Naive thymus-derived CD4-positive, alpha-beta T cell (primary cell): ENCODE measurements at regions not wholly inside any gene's neighbourhood (a gene's known extent, or its start where the extent isn't known, plus 50 kb on each side); places are given as distances from the start of the nearest gene placed in this dataset.

Experiments used
- ATAC-seq: fragments of 150-1000 bp; cut with Tn5 transposase; 2 replicates; pipeline ENCODE4 v1.10.0; 2021; ENCODE audit warnings: mild to moderate bottlenecking, moderate library complexity
- CTCF ChIA-PET: fragments of 350-600 bp; sonication (Branson Sonifier 250); formaldehyde crosslinking; loops from one replicate; lab custom pipeline; 2021; ENCODE audit warnings: antibody characterized with exemption; lab: Charles Lee
- POLR2A ChIA-PET: fragments of 350-600 bp; sonication (Branson Sonifier 250); formaldehyde crosslinking; loops from one replicate; lab custom pipeline; 2021; ENCODE audit warnings: antibody characterized with exemption, inconsistent platforms; lab: Charles Lee
- DNase-seq, 9 donors: peaks; one replicate each; pipeline versions ENCODE4 v3.0.0 to v3.0.0-alpha.2; 2020 to 2022; ENCODE audit warnings: mixed read lengths in 1 of 9
- H3K27ac ChIP-seq: one replicate; pipeline ENCODE4 v1.7.0; 2013; ENCODE audit warnings: mild to moderate bottlenecking, low read depth, low read length, moderate library complexity
- H3K27me3 ChIP-seq, 2 donors: one replicate each; pipeline ENCODE4 v1.7.0; 2013; ENCODE audit warnings: low read length in 2 of 2, mild to moderate bottlenecking in 2 of 2, moderate library complexity in 2 of 2; ENCODE audit not compliant: control insufficient read depth in 2 of 2, insufficient read depth in 2 of 2
- H3K36me3 ChIP-seq, 3 experiments: 1 replicate in 2 of 3; 2 replicates in 1 of 3; pipeline ENCODE4 v1.7.0; 2013; ENCODE audit warnings: low read length in 3 of 3, mild to moderate bottlenecking in 3 of 3, moderate library complexity in 1 of 3; ENCODE audit not compliant: insufficient read depth in 3 of 3, control insufficient read depth in 2 of 3
- H3K4me1 ChIP-seq, 2 donors: one replicate each; pipeline ENCODE4 v1.7.0; 2013; ENCODE audit warnings: low read length in 2 of 2, mild to moderate bottlenecking in 2 of 2, moderate library complexity in 1 of 2; ENCODE audit not compliant: control insufficient read depth in 2 of 2, insufficient read depth in 2 of 2
- H3K4me3 ChIP-seq: 2 replicates; pipeline ENCODE4 v1.7.0; 2013; ENCODE audit warnings: mild to moderate bottlenecking, low read length
- H3K9me3 ChIP-seq, 3 experiments: 1 replicate in 2 of 3; 2 replicates in 1 of 3; pipeline ENCODE4 v1.7.0; 2013; ENCODE audit warnings: low read length in 3 of 3; ENCODE audit not compliant: control insufficient read depth in 2 of 3
- H3K27ac Mint-ChIP-seq, 9 donors: one replicate each; pipeline ENCODE4 v1.8.0; 2020 to 2022; ENCODE audit warnings: mixed read lengths in 9 of 9, mild to moderate bottlenecking in 8 of 9, moderate library complexity in 5 of 9, inconsistent platforms in 2 of 9
- H3K27me3 Mint-ChIP-seq, 5 donors: one replicate each; pipeline ENCODE4 v1.8.0; 2021 to 2022; ENCODE audit warnings: mixed read lengths in 5 of 5, mild to moderate bottlenecking in 1 of 5
- H3K36me3 Mint-ChIP-seq, 5 donors: one replicate each; pipeline ENCODE4 v1.8.0; 2020 to 2022; ENCODE audit warnings: mixed read lengths in 5 of 5, mild to moderate bottlenecking in 3 of 5, inconsistent platforms in 1 of 5
- H3K4me1 Mint-ChIP-seq, 7 donors: one replicate each; pipeline ENCODE4 v1.8.0; 2020 to 2022; ENCODE audit warnings: mixed read lengths in 7 of 7, mild to moderate bottlenecking in 3 of 7, inconsistent platforms in 1 of 7
- H3K4me3 Mint-ChIP-seq, 10 donors: one replicate each; pipeline ENCODE4 v1.8.0; 2020 to 2022; ENCODE audit warnings: mild to moderate bottlenecking in 10 of 10, mixed read lengths in 10 of 10, moderate library complexity in 6 of 10, inconsistent platforms in 2 of 10
- H3K9me3 Mint-ChIP-seq, 11 donors: one replicate each; pipeline ENCODE4 v1.8.0; 2020 to 2022; ENCODE audit warnings: mixed read lengths in 11 of 11, mild to moderate bottlenecking in 4 of 11, inconsistent platforms in 1 of 11, moderate library complexity in 1 of 11
- intact Hi-C, 2 donors: fragments of 100-400 bp; cut with micrococcal nuclease; formaldehyde crosslinking; loops; one replicate each; pipeline ENCODE4 v1.15.1; 2023

DNA sequence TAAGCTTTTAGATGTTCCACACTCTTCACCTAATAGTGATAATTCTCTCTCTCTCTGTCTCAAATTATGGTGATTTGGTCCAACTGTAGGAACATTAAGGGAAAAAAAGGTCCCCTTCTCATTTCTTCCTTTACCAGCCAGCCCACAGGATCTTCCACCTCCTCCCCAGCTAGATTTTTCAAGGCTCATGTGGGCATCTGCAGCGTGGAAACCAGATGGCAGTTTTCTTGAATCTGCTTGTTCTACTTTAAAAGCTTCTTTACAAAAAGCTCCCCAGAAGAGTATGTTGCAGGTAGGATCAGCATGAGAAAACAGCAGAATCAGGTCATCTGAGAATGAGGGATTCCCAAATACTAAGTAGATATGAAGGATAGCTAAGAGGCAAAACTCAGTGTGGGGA lies 208.6 kb upstream of the PFN2 start:
- Mint-ChIP-seq H3K36me3 (no peaks in the 10 kb centered on the region), H3K4me1 (no peaks in the 10 kb centered on the region), H3K27me3 (peaks cover 0 to 31% (median 14%) of the 10 kb centered on the region in 5 donors), H3K4me3 (no peak overlapping the region), H3K9me3 (no peaks in the 10 kb centered on the region), H3K27ac (no peak overlapping the region)
- H3K27ac ChIP-seq = no peak overlapping the region
- peaks cover 0 to 2% of the 10 kb centered on the region in 2 donors for H3K4me1 ChIP-seq
- intact Hi-C loops = no loop called here
- H3K9me3 ChIP-seq = no peaks in the 10 kb centered on the region
- ATAC-seq = no peak
- CTCF ChIA-PET = no interaction called here
- no peak for DNase-seq
- H3K4me3 ChIP-seq = no peak overlapping the region
- POLR2A ChIA-PET = no interaction called here
- H3K36me3 ChIP-seq = no peaks in the 10 kb centered on the region
- no peaks in the 10 kb centered on the region for H3K27me3 ChIP-seq

DNA sequence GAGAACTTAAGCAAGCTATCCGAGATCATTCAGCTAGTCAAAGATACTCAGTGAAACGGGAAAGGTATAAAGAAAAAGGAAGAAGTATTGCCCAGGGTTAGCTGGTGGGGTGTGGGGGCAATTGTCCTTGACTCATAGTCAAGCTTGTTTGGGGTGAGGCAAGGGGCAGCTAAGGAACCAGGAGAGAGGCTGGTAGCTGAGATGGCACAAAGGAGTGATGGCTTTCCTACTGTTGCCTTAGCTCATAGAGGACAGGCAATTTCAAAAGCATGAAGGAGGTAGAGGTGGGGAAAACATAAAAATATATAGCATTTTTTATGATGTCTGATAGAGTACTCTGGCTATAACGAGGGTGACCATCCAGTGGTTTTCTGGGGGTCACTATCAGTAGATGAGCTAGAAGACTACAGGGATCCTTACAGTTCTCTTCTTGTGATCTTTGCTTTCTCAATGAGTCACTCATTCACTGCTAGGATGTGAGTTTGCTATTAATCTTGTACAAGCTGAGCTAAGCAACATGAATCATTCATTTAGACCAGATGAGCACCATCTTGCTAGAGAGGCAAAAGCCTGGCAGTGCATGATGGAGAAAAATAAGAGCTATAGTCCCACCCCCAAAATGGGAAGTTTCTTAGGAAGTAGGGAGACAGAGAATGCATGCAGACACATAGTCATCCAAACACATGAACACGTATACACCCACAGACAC lies 207.1 kb upstream of the PFN2 start:
- no peak for ATAC-seq
- CTCF ChIA-PET = no interaction called here
- Mint-ChIP-seq H3K4me3 (no peak overlapping the region), H3K4me1 (no peaks in the 10 kb centered on the region), H3K27me3 (peaks cover 0 to 31% (median 14%) of the 10 kb centered on the region in 5 donors), H3K27ac (no peak overlapping the region), H3K36me3 (no peaks in the 10 kb centered on the region), H3K9me3 (no peaks in the 10 kb centered on the region)
- H3K27me3 ChIP-seq = no peaks in the 10 kb centered on the region
- H3K27ac ChIP-seq = no peak overlapping the region
- no peaks in the 10 kb centered on the region for H3K4me1 ChIP-seq
- no peaks in the 10 kb centered on the region for H3K36me3 ChIP-seq
- no peaks in the 10 kb centered on the region for H3K9me3 ChIP-seq
- H3K4me3 ChIP-seq = no peak overlapping the region
- no peak for DNase-seq
- POLR2A ChIA-PET = no interaction called here
- intact Hi-C loops = no loop called here

DNA sequence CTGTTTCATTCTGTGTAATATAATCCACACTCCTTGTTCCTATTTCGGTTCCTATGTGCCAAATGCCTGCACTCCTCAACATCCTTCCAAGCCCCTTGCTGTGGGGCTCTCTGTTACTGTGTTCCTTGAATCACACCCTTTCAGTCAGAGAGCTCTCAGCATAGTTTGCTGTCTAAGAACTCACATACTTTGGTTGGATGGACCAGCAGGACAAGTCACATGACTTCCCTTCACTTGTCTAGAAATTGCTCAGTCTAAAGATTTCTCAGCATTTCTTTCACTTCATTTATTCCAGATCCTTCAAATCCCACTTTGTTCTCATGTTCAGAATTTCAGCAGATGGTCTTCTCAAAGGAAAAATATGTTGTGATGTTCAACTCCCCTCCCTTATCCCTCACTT lies 203.5 kb upstream of the PFN2 start:
- H3K4me3 Mint-ChIP-seq = no peak overlapping the region
- intact Hi-C loops = no loop called here
- Histone ChIP-seq H3K27me3 (no peaks in the 10 kb centered on the region), H3K9me3 (no peaks in the 10 kb centered on the region), H3K4me1 (no peaks in the 10 kb centered on the region), H3K27ac (no peak overlapping the region), H3K36me3 (no peaks in the 10 kb centered on the region), H3K4me3 (no peak overlapping the region)
- ATAC-seq (no peak), DNase-seq (no peak)
- H3K27ac Mint-ChIP-seq = no peak overlapping the region
- POLR2A ChIA-PET = no interaction called here
- no peaks in the 10 kb centered on the region for H3K9me3 Mint-ChIP-seq
- no peaks in the 10 kb centered on the region for H3K36me3 Mint-ChIP-seq
- CTCF ChIA-PET = no interaction called here
- H3K27me3 Mint-ChIP-seq = peaks cover 0 to 23% (median 11%) of the 10 kb centered on the region in 5 donors
- no peaks in the 10 kb centered on the region for H3K4me1 Mint-ChIP-seq

DNA sequence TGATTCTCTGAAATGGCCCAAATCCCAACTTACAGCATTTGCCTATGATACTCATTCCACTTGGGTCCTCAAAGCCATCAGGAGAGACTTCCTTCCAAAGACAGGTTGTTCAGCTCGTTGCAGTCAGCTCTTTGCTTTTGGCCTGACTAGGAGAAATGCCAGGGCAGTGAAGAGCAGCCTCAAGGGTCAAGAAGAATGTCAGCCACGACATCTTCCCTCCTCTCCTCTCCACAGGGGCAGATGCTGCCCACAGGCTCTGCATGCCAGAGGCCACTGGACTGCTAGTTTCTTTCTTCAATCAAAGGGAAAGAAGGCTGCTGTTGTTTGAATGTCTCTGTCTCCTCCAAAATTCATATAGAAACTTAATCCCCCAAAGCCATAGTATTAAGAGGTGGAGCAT lies 201.7 kb upstream of the PFN2 start:
- intact Hi-C loops = no loop called here
- DNase-seq = no peak
- no peak overlapping the region for H3K4me3 Mint-ChIP-seq
- ChIA-PET CTCF (no interaction called here), POLR2A (no interaction called here)
- Histone ChIP-seq H3K36me3 (no peaks in the 10 kb centered on the region), H3K9me3 (no peaks in the 10 kb centered on the region), H3K27me3 (no peaks in the 10 kb centered on the region), H3K4me1 (no peaks in the 10 kb centered on the region), H3K27ac (no peak overlapping the region), H3K4me3 (no peak overlapping the region)
- no peak for ATAC-seq
- H3K27ac Mint-ChIP-seq = no peak overlapping the region
- peaks cover 0 to 17% (median 8%) of the 10 kb centered on the region in 5 donors for H3K27me3 Mint-ChIP-seq
- no peaks in the 10 kb centered on the region for H3K4me1 Mint-ChIP-seq
- no peaks in the 10 kb centered on the region for H3K9me3 Mint-ChIP-seq
- H3K36me3 Mint-ChIP-seq = no peaks in the 10 kb centered on the region

DNA sequence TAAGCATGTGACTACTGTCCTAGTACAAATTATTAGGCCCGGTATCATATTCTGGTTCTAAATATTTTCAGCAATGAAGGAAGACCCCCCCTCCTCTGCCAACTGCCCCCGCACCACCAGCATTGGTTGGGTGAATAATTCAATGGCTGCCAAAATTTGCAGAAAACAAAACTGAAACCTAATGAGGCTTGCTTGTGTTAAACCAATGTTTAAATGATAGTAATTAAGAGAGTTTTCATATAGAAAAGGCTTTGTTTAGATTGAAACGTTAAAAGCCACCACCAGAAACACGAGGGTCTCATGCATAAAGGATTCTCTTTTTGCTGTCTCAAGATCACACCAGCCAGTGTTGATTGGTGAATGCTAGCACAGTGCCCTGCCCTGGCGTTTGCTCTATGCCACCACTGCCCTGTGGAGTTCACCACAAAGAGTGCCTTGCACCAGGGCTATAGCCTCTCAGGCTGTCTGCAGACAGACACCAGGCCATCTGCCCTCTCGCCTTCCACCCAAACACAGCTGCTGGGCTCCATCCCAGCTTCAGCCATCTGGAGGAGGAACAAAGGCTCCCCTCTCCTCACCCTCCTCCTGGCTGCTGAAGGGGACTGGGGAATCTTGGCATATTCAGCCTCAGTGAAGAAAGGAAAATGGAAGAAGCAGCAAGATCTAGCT lies 200.3 kb upstream of the PFN2 start:
- no peaks in the 10 kb centered on the region for H3K4me1 Mint-ChIP-seq
- Histone ChIP-seq H3K27ac (no peak overlapping the region), H3K36me3 (no peaks in the 10 kb centered on the region), H3K4me3 (no peak overlapping the region), H3K4me1 (no peaks in the 10 kb centered on the region), H3K27me3 (no peaks in the 10 kb centered on the region), H3K9me3 (no peaks in the 10 kb centered on the region)
- no peak overlapping the region for H3K4me3 Mint-ChIP-seq
- CTCF ChIA-PET = no interaction called here
- ATAC-seq (no peak), DNase-seq (no peak)
- no peaks in the 10 kb centered on the region for H3K36me3 Mint-ChIP-seq
- H3K27me3 Mint-ChIP-seq = peaks cover 0 to 19% (median 12%) of the 10 kb centered on the region in 5 donors
- H3K9me3 Mint-ChIP-seq = no peaks in the 10 kb centered on the region
- intact Hi-C loops = no loop called here
- no peak overlapping the region for H3K27ac Mint-ChIP-seq
- POLR2A ChIA-PET = no interaction called here

DNA sequence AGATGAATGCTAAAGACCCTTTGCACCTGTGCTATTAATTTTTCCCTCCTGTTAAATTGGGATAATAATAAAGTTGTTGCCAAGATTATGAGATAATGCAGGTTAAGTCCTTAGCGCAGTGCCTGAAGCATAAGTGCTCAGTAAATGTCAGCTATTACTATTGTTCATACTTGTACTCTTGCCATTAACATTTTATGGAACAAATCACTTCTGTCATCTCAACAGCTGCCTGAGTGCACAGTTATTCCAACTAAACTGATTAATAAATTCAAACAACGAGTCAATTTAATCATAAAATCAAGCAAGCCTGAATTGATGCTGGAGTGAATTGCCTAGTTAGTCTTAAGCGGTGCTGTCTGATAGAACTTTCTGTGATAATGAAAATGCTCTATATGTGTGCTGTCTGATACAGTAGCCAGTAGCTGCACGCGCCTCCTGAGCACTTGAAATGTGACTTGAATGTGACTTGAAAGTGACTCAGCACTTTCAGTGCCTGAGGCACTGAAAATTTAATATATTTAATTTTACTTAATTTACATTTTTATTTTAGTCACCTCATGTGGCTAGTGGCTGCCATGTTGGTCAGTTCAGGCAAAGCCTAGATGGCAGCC lies 198.7 kb upstream of the PFN2 start:
- DNase-seq = no peak
- Mint-ChIP-seq H3K27me3 (peaks cover 0 to 12% (median 7%) of the 10 kb centered on the region in 5 donors), H3K4me3 (no peak overlapping the region), H3K27ac (no peak overlapping the region), H3K36me3 (no peaks in the 10 kb centered on the region), H3K4me1 (no peaks in the 10 kb centered on the region), H3K9me3 (no peaks in the 10 kb centered on the region)
- no peak for ATAC-seq
- ChIA-PET CTCF (interaction anchor here (0.7 kb wide), 1 partner anchor 15 kb away, joined by 3 read pairs; no protein-coding TSS in a partner anchor), POLR2A (no interaction called here)
- Histone ChIP-seq H3K9me3 (no peaks in the 10 kb centered on the region), H3K27ac (no peak overlapping the region), H3K4me3 (no peak overlapping the region), H3K36me3 (no peaks in the 10 kb centered on the region), H3K4me1 (no peaks in the 10 kb centered on the region), H3K27me3 (no peaks in the 10 kb centered on the region)
- intact Hi-C loops = no loop called here
